ENCODE measurements at regions not wholly inside any gene's neighbourhood (a gene's known extent, or its start where the extent isn't known, plus 50 kb on each side); places are given as distances from the start of the nearest gene placed in this dataset.

DNA sequence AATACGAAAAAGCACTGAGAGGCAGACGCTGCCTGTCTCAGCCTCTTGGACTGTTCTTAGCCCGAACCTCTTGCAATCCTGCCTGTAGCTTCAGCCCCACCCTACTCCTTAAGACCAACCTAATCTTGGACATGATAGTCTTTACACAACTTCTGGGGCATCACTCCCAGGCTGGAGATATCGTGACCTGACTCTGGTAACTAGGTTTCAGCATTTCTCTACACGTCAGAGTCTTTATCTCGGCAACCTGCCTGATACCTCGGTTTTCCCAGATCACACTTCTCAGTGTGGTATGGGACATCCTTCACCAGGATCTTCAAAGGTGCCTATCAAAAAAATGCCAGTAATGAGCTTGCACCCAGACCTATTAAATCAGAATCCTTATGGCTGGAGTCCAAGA is 590.2 kb upstream of the KCNMB2 start:
- H3K4me1 ChIP-seq = no peaks in the 10 kb centered on the region
- H3K27ac ChIP-seq = no peak overlapping the region
- intact Hi-C loops (cut with DNase I; ENCODE audit: low total_unique reads) = no loop called here
- TF ChIP-seq POLR2A (IDR thresholded peaks at IDR 0.05) (no peak), POLR2AphosphoS5 (IDR thresholded peaks at IDR 0.05) (no peak)
- TF ChIP-seq, protein P1, sequence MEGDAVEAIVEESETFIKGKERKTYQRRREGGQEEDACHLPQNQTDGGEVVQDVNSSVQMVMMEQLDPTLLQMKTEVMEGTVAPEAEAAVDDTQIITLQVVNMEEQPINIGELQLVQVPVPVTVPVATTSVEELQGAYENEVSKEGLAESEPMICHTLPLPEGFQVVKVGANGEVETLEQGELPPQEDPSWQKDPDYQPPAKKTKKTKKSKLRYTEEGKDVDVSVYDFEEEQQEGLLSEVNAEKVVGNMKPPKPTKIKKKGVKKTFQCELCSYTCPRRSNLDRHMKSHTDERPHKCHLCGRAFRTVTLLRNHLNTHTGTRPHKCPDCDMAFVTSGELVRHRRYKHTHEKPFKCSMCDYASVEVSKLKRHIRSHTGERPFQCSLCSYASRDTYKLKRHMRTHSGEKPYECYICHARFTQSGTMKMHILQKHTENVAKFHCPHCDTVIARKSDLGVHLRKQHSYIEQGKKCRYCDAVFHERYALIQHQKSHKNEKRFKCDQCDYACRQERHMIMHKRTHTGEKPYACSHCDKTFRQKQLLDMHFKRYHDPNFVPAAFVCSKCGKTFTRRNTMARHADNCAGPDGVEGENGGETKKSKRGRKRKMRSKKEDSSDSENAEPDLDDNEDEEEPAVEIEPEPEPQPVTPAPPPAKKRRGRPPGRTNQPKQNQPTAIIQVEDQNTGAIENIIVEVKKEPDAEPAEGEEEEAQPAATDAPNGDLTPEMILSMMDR (IDR thresholded peaks at IDR 0.05) = no peak
- no peaks in the 10 kb centered on the region for H3K27me3 ChIP-seq
- H3K36me3 ChIP-seq = no peaks in the 10 kb centered on the region
- H3K4me3 ChIP-seq = no peak overlapping the region
- H3K9me3 ChIP-seq = no peaks in the 10 kb centered on the region
- no peak for DNase-seq (ENCODE audit: low spot score in 2 of 2)

DNA sequence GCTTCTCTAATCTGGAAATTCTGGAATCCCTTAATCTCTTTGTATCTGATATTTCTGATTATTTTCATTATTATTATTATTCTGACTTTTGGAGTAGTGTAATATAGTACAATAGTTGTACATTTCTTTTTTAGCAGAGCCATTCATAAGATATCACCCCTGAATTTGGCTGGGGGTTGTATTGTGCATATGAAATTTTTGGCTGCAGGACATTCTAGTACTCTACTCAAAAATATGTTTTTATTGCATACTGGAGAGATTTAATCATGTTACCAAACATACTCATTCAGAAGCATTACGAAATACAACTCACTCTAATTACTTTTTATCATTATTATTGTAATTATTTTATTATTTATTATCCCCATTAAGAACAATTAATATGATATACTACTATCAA is 589.7 kb upstream of the KCNMB2 start:
- H3K4me3 ChIP-seq = no peak overlapping the region
- no peak overlapping the region for H3K27ac ChIP-seq
- no peaks in the 10 kb centered on the region for H3K4me1 ChIP-seq
- TF ChIP-seq, protein P1 (IDR thresholded peaks at IDR 0.05) = no peak
- TF ChIP-seq POLR2A (IDR thresholded peaks at IDR 0.05) (no peak), POLR2AphosphoS5 (IDR thresholded peaks at IDR 0.05) (no peak)
- H3K27me3 ChIP-seq = no peaks in the 10 kb centered on the region
- intact Hi-C loops (cut with DNase I; ENCODE audit: low total_unique reads) = no loop called here
- no peaks in the 10 kb centered on the region for H3K36me3 ChIP-seq
- H3K9me3 ChIP-seq = no peaks in the 10 kb centered on the region
- DNase-seq (ENCODE audit: low spot score in 2 of 2) = no peak

DNA sequence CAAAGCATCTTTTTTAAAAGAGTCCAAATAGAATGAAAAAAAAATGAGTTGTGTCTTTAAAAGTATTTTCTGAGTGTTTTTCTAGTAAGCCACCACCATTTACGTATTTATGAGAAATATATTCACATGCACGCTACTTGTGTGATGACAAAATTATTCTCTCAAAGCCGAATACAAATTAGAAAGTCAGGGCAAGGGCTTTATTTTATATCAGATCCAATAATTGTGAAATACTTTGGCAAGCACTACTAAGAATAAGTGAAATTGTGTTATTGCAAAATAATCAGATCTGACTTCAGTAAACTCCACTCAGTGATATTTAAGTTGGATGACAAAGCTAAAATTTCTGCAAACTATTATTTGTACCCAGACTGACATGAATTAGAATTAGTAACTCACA is 589.3 kb upstream of the KCNMB2 start:
- TF ChIP-seq POLR2A (IDR thresholded peaks at IDR 0.05) = no peak
- TF ChIP-seq, protein P1 (IDR thresholded peaks at IDR 0.05) = no peak
- TF ChIP-seq POLR2AphosphoS5 (IDR thresholded peaks at IDR 0.05) = no peak
- Histone ChIP-seq H3K4me3 (no peak overlapping the region), H3K9me3 (no peaks in the 10 kb centered on the region), H3K27ac (no peak overlapping the region), H3K36me3 (no peaks in the 10 kb centered on the region), H3K4me1 (no peaks in the 10 kb centered on the region), H3K27me3 (no peaks in the 10 kb centered on the region)
- intact Hi-C loops (cut with DNase I; ENCODE audit: low total_unique reads) = no loop called here
- DNase-seq (ENCODE audit: low spot score in 2 of 2) = no peak

DNA sequence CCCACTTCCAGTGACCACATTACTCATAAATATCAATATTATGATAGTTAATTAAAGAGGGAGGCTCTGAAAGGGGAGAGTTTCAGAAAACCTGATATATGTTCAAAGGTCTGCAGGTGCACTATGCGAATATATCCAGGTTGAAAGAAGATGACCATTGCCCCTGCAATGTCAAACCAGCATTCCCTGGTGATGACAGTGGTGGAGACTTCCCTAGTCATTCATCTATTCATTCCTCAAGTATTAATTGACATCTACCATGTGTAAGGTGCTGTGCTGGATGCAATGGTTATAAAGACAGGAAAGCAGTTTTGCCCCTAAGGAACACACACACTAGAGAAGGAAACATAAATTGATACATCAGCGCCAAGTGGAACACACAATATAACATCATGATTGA is 588.3 kb upstream of the KCNMB2 start:
- no peak overlapping the region for H3K4me3 ChIP-seq
- no peaks in the 10 kb centered on the region for H3K36me3 ChIP-seq
- DNase-seq (ENCODE audit: low spot score in 2 of 2) = no peak
- intact Hi-C loops (cut with DNase I; ENCODE audit: low total_unique reads) = no loop called here
- H3K4me1 ChIP-seq = no peaks in the 10 kb centered on the region
- no peaks in the 10 kb centered on the region for H3K9me3 ChIP-seq
- no peaks in the 10 kb centered on the region for H3K27me3 ChIP-seq
- H3K27ac ChIP-seq = no peak overlapping the region
- TF ChIP-seq, protein P1 (IDR thresholded peaks at IDR 0.05) = no peak
- TF ChIP-seq POLR2A (IDR thresholded peaks at IDR 0.05) = no peak
- TF ChIP-seq POLR2AphosphoS5 (IDR thresholded peaks at IDR 0.05) = no peak

DNA sequence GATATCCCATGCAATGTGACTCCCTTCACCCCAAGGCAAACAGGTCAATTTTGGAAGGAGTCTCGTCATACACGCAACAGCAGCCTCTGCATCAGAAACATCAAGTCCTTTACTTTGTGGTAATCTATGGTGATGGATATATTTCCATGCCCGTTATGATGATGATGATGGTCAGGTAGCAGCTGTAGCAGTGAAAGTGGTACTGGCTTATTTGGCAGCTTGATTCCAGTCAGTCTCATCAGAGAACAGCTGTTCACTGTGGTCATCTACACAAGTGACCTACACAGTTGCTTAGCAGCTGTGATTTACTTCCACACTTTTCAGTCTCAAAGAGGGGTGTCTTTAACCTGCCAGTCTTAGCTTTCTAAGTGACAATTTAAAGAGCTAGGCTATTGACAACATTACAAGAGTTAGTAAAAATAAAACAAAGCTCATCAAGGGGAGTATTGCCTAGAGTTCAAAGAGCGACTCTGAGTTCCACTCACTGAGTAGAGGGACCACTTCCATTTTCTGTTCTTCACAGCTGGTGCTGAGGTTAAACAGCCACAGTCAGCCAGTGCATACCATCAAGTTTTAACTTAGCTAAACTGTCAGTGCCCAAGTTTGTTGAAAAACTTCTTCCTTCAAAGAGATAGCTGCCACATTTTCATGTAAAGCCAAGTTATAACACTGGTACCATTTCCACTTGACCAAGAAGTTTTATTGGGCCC is 587.4 kb upstream of the KCNMB2 start:
- H3K36me3 ChIP-seq = no peaks in the 10 kb centered on the region
- no peak for TF ChIP-seq POLR2A (IDR thresholded peaks at IDR 0.05)
- TF ChIP-seq, protein P1 (IDR thresholded peaks at IDR 0.05) = no peak
- no peak for TF ChIP-seq POLR2AphosphoS5 (IDR thresholded peaks at IDR 0.05)
- H3K27ac ChIP-seq = no peak overlapping the region
- H3K4me3 ChIP-seq = no peak overlapping the region
- no peaks in the 10 kb centered on the region for H3K4me1 ChIP-seq
- no peaks in the 10 kb centered on the region for H3K27me3 ChIP-seq
- H3K9me3 ChIP-seq = no peaks in the 10 kb centered on the region
- intact Hi-C loops (cut with DNase I; ENCODE audit: low total_unique reads) = no loop called here
- no peak for DNase-seq (ENCODE audit: low spot score in 2 of 2)

Data from breast epithelium (tissue), 4 donors.